Adrenal gland (tissue), 5 donors: ENCODE measurements at regions not wholly inside any gene's neighbourhood (a gene's known extent, or its start where the extent isn't known, plus 50 kb on each side); places are given as distances from the start of the nearest gene placed in this dataset.

Experiments used
- POLR2A ChIP-seq, 2 donors: fragments of 450-650 bp; IDR thresholded peaks; one replicate each; pipeline ENCODE4 v1.6.1; 2017; ENCODE audit warnings: antibody characterized with exemption in 2 of 2, mild to moderate bottlenecking in 2 of 2, moderate library complexity in 1 of 2
- TF ChIP-seq, protein P1 (sequence below), 6 experiments: fragments of 450-650 bp in 4 of 6; fragments of 200-600 bp in 2 of 6; sonication (generic) in 1 of 6; IDR thresholded peaks; 1 replicate in 5 of 6; 2 replicates in 1 of 6; pipeline versions ENCODE4 v1.5.1 to v1.8.0; 2016 to 2021; ENCODE audit warnings: antibody characterized with exemption in 6 of 6, mild to moderate bottlenecking in 2 of 6, moderate library complexity in 1 of 6
- donor health status: DM: no; HTN: no; CAD: no.

DNA sequence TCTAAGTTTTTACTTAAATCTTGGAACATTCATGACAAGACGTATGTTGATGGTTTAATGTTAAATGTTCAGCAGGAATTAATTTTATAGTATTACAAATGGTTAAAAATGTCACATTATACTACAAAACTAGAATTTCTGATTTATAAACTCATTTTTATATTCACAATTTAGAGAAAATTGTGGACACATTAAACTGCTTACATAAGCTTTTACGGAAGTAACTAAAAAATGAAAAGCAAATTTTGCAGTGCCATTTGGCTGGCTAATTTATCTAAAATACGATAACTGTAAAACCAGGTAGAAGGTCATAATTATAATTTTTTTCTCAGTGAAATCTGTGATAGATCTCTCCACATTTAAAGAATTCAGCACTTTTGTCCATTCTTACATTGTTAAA, 190.2 kb upstream of the GPC6 start:
- TF ChIP-seq, protein P1, sequence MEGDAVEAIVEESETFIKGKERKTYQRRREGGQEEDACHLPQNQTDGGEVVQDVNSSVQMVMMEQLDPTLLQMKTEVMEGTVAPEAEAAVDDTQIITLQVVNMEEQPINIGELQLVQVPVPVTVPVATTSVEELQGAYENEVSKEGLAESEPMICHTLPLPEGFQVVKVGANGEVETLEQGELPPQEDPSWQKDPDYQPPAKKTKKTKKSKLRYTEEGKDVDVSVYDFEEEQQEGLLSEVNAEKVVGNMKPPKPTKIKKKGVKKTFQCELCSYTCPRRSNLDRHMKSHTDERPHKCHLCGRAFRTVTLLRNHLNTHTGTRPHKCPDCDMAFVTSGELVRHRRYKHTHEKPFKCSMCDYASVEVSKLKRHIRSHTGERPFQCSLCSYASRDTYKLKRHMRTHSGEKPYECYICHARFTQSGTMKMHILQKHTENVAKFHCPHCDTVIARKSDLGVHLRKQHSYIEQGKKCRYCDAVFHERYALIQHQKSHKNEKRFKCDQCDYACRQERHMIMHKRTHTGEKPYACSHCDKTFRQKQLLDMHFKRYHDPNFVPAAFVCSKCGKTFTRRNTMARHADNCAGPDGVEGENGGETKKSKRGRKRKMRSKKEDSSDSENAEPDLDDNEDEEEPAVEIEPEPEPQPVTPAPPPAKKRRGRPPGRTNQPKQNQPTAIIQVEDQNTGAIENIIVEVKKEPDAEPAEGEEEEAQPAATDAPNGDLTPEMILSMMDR (IDR thresholded peaks at IDR 0.05), result no peak
- TF ChIP-seq POLR2A (IDR thresholded peaks at IDR 0.05), result no peak
